HPDE6-E6E7 (cell line): ENCODE measurements at regions not wholly inside any gene's neighbourhood (a gene's known extent, or its start where the extent isn't known, plus 50 kb on each side); places are given as distances from the start of the nearest gene placed in this dataset.
"Not testable (repeated sequence)": the region's sequence is repeated elsewhere in the genome, so short reads cannot be mapped to it uniquely, and the experiment has no call there.

Experiments
- DNase-seq: peaks from one replicate; pipeline ENCODE4 v3.0.0; 2011; ENCODE audit warnings: missing footprints; ENCODE audit errors: extremely low spot score

DNA sequence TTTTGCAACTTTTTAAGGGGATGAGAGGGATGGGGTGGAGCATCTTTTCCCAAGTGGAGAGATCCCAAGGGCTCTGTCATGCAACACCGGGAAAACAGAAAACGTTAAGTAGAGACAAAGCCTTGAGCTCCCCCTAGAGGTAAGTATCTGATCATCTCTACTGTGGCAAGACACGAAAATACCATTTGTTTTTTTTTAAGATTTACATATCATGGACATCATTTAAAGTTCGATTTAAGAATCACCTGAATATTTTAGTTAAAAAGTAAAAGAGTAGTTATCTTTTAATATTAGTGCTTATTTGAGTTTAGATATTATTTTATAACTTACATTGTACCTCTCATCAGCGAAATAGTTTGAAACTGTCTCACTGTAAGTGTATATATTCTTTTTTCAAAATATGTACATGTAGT lies 200.4 kb downstream of the LRRC70 start:
- DNase-seq = peak; percentile 44

DNA sequence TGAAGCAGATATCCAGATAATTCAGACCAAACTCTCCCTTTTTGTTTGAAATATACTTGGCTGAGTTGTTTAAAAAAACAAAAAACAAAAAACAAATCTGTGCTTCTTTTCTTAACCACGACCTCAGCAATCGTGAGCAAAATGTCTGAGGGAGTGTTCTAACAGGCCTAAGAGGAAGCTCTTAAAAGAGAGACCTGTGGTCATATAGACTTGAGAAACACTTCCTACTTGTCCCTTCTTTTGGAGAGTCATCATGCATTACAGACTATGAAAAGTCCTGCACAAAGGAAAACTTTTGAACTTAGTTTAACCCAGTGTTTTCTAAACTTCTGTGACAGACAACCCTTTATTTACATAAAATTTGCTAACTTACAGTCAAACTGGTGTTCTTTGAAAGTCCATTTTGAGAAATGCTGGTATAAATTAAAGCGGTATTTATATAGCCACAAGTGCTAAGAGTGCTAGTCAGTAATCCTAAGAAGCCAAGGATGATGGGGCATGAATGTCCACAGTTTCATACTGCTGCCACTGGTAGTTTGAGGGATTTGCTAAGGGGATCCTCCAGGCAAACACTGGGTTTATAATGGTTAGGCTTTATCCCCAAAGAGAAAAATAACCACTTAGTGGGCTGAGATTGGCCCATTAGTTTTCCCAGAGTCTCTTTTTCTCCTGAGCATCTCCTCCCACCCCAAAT lies 199.8 kb downstream of the LRRC70 start:
- no peak for DNase-seq

DNA sequence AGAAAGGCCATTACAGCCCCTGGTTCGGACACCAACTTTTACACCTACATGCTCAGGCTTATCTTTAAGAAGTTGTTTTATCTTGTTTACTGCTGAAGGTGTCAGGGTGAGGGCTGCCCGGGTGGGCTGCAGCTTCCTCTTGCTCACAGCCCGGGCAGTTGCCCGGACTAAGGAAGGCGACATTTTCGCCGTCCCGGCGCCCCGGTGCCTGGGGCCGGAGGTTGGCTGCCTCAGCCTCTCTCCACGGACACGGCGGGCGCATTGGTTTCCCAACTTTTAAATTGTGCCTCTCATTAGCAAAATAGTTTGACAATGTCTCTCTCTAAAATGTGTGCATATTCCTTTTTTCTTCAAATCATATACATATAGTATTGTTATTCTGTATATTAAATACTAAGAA lies 198.5 kb downstream of the LRRC70 start:
- DNase-seq = not testable (repeated sequence)

DNA sequence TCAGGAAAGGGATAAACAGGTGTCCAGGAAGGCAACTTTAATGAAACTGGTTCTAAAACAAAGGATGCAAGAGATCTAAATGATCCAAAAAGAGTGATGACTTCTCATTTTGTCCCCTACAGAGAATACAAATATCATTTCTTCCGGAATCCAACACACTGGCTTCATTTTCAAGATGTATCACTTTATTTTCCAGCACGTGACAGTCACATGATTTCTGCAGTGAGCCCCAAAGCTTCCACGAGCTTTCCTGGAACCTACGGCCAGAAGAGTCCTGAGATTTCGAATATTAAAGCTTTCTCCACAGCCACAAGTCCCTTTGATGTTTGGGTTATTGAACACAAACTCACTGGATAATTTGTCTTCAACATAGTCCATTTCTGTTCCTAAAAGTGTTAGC lies 198.0 kb downstream of the LRRC70 start:
- DNase-seq = not testable (repeated sequence)

DNA sequence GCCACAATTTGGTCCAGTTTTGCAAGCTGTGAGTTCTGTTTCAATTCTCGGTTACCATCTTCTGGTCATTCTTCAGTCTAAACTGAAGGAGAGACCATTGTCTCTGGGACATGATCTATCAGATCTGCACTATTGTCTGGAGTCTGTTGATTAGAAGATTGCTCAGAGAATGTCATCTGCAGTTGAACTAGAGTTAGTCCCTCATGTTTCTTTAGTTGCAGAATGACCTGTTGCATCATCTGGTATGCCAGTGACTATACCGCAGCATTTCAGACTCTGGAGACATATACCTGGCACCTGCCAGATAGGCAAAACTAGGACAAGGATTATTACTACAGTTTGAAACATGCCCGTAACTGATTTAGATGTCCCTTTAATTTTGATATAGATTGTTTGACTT lies 194.8 kb downstream of the LRRC70 start:
- DNase-seq = no peak

DNA sequence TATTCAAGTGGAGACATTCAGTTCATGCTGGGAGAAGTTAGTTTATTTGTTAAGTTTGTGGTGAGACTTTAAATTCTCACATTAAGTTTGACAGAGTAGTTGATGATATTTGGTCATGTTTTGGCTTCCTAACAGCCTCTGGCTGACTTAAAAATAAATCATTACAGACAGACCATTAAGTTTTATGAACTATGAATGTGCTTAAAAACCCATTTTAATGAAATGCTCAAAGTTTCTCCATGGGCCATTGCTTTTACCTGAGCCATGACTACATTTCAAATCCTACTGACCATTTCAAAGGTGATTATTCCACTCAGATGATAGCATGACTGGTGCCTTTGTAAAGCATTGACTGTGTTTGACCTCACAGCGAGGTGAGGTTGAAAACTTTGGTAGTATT lies 192.7 kb downstream of the LRRC70 start:
- no peak for DNase-seq

DNA sequence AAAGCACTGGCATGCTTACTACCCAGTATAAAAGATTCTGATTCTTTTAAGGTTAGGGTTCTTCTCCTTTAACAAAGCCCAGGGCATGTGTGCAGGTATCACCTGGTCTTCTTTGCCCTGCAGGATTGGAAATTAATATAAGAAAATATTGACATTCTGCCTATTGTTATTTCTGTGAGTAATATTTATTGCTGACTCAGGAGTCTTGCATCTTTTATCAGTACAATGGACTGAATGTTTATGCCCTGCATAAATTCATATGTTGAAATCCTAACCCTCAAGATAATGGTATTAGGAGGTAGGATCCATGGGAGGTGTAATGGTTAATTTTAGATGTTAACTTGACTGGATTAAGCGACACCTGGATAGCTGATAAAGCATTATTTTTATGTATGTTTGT lies 189.0 kb downstream of the LRRC70 start:
- no peak for DNase-seq

DNA sequence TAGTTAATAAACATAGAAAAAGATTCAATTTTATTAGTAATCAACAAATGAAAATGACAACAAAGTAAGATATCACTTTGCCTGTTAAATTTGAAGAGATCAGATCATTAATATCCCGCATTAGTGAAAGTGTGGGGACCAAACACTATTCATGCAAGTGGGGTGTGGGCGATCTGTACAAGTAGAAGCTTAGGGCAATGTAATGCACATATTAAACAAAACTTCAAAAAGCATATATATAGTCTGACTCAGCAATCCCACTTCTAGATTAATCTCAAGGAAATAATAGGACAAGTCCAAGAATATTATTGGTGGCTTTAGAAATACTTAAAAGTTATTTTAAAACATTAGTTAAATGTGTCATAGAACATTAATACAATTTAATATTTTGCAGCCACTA lies 188.5 kb downstream of the LRRC70 start:
- DNase-seq = no peak

DNA sequence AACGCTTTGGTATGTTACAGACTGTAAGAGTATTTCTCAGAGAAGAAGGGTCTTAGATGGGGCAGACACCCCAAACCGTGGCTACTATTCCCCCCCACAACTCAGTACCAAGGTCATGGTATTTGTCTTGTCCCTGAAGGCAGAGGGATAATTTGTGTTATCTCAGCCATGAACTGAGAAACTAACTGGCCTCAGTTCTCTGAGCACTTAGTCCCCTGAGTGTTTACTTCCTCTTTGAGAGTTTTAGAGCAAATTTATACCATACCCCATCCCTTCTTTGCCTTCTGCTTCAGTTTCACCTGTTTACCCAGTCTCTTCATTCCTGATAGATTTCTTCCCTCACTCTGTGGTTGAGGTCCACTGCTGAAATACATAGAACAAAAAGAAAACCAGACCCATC lies 183.9 kb downstream of the LRRC70 start:
- DNase-seq = no peak

DNA sequence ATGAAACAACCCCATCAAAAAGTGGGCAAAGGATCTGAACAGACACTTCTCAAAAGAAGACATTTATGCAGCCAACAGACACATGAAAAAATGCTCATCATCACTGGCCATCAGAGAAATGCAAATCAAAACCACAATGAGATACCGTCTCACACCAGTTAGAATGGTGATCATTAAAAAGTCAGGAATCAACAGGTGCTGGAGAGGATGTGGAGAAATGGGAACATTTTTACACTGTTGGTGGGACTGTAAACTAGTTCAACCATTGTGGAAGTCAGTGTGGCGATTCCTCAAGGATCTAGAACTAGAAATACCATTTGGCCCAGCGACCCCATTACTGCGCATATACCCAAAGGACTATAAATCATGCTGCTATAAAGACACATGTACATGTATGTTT lies 179.1 kb downstream of the LRRC70 start:
- DNase-seq = not testable (repeated sequence)

DNA sequence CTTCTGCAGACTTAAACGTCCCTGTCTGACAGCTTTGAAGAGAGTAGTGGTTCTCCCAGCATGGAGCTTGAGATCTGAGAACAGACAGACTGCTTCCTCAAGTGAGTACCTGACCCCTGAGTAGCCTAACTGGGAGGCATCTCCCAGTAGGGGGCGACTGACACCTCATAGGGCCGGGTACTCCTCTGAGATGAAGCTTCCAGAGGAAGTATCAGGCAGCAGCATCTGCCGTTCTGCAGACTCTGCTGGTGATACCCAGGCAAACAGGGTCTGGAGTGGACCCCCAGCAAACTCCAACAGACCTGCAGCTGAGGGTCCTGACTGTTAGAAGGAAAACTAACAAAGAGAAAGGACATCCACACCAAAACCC lies 174.4 kb downstream of the LRRC70 start:
- not testable (repeated sequence) for DNase-seq

DNA sequence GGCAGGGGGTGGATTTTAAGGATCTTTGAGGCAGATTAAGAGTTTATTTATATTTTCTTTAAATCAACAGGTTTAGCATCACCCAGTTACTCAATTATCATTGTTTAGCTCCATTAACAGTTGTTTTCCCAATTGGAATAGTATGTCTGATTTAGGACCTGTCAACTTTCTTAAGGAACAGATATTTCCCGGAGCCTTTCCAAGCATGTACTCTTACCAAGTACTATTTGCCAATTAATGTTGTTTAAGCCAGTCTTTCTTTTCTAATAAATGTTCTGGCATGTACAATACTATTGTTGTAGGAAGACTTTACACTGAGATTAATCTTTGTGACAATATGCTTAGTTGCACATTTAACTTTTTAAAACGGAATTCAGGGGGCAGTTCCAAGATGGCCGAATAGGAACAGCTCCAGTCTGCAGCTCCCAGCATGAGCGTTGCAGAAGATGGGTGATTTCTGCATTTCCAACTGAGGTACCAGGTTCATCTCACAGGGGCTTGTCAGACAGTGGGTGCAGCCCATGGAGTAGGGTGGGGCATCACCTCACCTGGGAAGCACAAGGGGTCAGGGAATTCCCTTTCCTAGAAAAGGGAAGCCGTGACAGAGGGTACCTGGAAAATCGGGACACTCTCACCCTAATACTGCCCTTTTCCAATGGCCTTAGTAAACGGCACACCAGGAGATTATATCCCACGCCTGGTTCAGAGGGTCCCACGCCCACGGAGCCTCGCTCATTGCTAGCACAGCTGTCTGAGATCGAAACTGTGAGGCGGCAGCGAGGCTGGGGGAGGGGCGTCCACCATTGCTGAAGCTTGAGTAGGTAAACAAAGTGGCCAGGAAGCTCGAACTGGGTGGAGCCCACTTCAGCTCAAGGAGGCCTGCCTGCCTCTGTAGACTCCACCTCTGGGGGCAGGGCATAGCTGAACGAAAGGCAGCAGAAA lies 173.7 kb downstream of the LRRC70 start:
- not testable (repeated sequence) for DNase-seq

DNA sequence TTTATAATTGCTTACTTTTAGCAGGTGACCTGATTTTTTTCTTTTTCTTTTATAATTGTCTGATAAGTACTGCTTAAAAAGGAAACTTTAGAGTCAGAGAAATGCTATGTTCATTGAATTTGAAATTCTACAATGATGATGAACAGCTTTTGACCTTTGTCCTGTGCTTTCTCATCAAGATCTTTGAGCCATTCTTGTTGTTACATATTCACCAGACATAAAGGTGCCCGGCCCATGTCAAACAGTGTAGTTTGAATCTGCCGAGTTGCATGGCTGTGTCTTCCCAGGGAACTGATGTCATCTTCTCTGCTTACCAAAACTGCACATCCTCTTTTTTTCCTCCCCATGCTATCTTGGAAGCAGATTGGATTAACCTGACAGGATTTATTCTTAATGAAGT lies 163.6 kb downstream of the LRRC70 start:
- no peak for DNase-seq

DNA sequence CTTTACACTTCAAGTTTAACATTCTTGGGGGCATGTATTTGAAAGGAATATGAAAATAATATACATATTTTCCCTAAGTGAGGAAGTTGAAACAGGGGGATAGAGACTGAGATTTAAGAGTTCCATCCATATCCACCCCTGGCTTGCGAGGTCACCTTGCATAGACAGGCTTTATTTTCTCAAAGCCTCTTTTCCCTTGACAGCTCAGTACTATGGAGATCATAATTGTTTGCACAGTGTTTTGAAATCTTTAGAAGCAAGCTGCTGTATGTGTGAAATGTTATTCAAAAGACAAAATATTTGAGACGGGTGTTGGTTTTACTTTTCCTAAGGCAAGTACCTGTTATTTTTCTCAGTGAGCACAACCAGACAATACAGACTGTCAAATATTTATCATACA lies 163.1 kb downstream of the LRRC70 start:
- no peak for DNase-seq

DNA sequence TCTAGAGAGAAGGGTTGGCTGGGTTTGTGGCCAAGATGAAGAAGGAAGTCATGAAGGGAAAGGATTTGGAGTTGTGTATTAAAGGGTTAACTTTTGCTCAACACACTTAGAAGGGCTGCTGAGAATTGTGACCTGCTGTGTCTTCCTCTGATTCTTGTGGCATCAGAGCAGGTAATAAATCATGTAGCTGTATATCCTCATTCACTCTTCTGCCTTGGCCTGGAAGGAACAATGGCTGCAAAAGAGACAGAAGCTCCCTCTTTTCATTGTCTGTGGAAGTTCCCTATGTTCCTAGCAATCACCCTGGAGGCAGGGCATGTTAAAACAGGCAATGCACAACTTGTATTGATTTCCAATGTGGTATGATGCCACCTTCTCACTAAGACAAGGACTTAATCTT lies 159.1 kb downstream of the LRRC70 start:
- no peak for DNase-seq

DNA sequence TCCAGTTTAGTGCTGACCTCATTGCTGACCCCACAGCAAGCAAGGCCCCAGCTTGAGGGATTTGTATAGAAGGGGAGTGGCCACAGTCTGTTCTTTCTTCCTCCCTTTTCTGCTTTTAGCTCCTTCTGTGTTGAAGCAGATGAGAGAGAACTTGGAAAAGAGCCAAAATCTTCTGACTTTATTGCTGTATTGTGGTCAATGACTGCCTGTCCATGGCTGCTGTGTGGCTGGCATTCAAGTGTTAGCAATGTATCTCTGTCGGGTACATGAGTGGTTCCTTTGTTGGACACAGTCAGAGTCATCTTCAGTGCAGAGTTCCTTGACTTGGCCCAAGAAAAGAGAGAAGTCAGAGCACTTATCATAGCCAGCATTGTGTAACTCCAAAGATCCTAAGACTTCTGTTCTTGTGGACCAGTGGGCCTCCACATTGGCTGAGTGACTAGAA lies 154.1 kb downstream of the LRRC70 start:
- no peak for DNase-seq

DNA sequence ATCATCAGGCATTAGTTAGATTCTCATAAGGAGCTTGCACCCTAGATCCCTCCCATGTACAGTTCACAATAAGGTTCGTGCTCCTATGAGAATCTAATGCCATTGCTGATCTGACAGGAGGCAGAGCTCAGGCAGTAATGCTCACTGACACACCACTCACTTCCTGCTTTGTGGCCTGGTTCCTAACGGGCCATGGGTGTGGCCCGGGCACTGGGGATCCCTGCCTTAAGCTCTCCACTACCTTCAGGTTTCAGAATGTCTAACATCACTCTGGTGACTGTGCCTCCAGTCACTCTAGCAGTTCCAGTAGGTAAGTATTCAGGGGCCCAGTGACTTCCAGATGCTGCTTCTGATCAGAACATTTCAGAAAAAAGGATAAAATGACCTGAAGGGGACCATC lies 152.4 kb downstream of the LRRC70 start:
- DNase-seq = no peak

DNA sequence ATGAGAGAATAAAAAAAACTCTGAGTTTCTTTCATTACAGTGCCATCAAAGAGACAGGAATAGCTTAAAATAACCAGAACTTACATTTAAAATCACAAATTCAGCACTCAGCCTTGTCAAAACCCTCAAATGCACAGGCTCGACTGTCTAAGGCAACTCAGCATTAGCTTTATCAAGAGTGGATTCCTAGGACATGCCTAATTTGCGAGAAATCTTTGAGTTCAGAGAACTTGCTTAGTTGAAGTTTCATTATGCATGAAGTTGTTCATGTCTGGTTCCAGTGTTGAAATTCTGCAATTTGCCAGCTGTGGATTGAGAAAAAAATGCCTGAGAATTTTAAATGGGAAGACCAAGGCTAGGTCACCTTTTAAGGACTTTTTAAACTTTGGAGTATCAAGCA lies 151.1 kb downstream of the LRRC70 start:
- DNase-seq = no peak

DNA sequence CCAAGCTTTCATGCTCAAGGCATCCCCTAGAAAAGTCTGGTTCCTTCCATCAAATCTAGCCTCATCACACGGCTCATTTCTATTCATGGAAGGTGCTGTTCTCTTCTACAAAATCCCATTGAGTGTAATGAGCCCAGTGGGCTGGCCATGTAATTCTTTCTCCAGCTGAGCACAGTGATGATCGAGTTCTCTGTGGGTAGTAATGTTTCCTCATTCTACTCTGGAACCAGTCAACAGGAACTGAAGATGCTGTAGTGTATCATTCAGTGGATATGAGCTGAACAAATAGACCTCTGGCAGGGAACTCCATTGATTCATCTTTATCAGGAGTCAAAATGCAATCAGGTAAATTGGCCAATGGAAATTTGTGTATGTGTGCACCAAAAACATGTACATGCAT lies 149.2 kb downstream of the LRRC70 start:
- DNase-seq = no peak

DNA sequence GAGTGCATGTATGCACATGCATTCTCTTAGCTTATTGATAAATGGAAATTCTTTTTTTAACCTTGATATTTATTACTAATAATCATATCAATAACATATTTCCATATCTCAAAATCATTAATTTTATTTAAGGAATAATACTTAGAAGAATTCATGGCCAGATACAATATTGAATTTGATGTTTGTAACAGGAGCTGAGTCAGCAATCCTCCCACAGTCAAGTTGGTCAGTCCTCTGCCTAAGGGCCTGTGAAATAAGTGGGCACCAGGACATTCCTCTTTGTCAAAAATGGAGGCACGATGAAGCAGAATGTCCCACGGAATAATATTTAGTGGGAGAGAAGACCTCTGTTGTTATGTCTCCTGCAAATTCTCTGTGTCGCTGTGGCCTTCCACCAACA lies 148.6 kb downstream of the LRRC70 start:
- no peak for DNase-seq

DNA sequence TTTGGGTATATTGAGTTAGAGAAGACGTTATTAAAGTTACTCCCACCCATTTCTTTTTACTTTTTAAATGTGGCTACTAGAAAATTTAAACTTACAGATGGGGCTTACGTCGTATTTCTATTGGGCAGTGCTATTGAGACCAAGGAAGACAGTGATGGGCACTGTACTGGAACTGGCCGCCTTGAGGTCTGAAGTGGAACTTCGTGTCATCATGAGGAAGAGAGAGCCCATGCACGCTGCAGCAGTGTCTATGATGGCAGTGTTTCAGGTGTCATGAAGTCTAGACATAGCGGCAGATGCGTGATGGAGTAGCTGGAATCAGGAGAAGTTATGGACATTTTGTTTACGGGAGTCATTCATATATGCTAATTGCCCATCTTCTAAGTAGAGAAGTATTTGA lies 143.7 kb downstream of the LRRC70 start:
- no peak for DNase-seq

DNA sequence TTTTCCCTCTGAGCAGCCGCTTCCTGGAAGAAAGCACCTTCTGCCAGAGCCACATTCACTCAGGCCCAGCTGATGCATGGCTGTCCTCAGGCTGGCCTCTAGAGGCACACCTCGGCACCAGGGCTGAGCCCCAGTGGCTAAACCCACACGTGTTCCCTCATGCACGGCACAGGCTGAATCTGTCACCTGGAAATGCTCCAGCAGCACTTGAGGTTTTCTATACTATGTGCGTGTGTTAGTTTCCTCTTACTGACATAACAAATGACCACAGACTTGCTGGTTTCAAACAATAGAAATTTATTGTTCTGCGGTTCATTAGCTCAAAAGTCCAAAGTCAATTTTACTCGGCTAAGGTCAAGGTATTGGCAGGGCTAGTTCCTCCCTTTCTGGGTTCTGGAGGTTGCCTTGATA lies 141.4 kb downstream of the LRRC70 start:
- DNase-seq = peak; percentile 31

DNA sequence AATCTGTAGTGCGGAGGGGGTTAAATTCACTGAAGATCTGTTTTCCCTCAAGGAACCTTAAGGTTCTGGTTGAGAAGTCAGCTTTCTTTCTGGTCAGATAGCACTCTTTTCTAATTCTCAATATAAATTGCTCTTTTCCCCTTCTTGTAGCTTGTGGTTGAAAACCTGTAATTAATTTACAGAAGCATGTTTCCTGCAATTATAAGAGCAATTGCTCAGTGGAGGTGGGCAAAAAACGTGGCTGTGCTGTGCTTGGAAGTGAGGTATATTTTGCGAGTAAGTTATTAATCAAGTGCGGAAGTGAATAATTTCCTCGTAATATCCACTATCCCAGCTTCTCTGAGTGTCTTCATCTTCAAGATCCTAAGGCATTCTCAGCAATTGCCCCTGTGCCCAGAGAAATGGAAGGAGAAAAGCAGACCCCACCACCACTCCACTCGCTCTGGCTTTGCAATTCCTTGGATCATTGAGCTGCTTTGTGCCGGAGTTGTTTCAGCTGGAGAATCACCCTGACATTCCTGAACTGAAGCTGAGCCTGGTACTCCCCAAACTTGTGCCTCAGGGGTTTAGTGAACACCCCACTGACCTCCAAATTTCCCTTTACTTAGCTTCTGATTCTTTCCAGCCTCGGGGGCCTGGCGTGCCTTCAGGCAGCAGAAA lies 140.6 kb downstream of the LRRC70 start:
- DNase-seq = no peak
